ENCODE measurements at regions not wholly inside any gene's neighbourhood (a gene's known extent, or its start where the extent isn't known, plus 50 kb on each side); places are given as distances from the start of the nearest gene placed in this dataset.

GRCh38 chr17:74006371-74006770 is 197.1 kb upstream of the RPL38 start:
- Histone ChIP-seq H3K9me3 (ENCODE audit: insufficient read depth in 2 of 2, low read depth in 1 of 2, low read length in 1 of 2) (no peaks in the 10 kb centered on the region), H3K14ac (ENCODE audit: insufficient read length) (no peak overlapping the region), H4K5ac (ENCODE audit: insufficient read length, low read depth, low read length) (no peak overlapping the region), H2BK120ac (replicated peaks; ENCODE audit: low read depth, low read length) (no peak overlapping the region), H4K91ac (replicated peaks; ENCODE audit: insufficient read length, low read length) (no peak overlapping the region), H2AFZ (ENCODE audit: low read length) (no peak overlapping the region), H4K8ac (ENCODE audit: extremely low read depth, insufficient read depth, low read length) (no peak overlapping the region), H3K4me1 (replicated peaks in 1 of 4; ENCODE audit: control insufficient read depth in 3 of 4, insufficient read depth in 4 of 4, low read length in 3 of 4) (peaks cover 0 to 9% (median 5%) of the 10 kb centered on the region in 4 experiments; a peak in 6 of 7 replicates), H3K4me3 (ENCODE audit: extremely low read depth in 1 of 4, insufficient read depth in 2 of 4, low read depth in 3 of 4, low read length in 4 of 4) (no peak overlapping the region), H3K4ac (replicated peaks; ENCODE audit: insufficient read length, low read depth, low read length) (no peak overlapping the region), H3K9ac (replicated peaks in 1 of 4; ENCODE audit: extremely low read depth in 1 of 4, low read depth in 3 of 4, low read length in 3 of 4) (no peak overlapping the region), H3K4me2 (ENCODE audit: insufficient read depth in 1 of 2, low read depth in 2 of 2, low read length in 2 of 2) (no peak overlapping the region), H3K56ac (replicated peaks; ENCODE audit: insufficient read length, low read depth, low read length) (no peak overlapping the region), H3K27ac (ENCODE audit: low read depth, low read length) (no peak overlapping the region), H3K23ac (ENCODE audit: insufficient read length) (no peak overlapping the region), H3K79me1 (ENCODE audit: low read depth, low read length) (no peaks in the 10 kb centered on the region), H3K79me2 (ENCODE audit: control insufficient read depth in 1 of 2, insufficient read depth in 2 of 2, low read length in 2 of 2) (no peaks in the 10 kb centered on the region), H2BK12ac (ENCODE audit: low read depth, low read length) (no peak overlapping the region), H2BK20ac (ENCODE audit: low read length) (no peak overlapping the region), H3K18ac (ENCODE audit: extremely low read depth, low read length) (no peak overlapping the region), H2AK5ac (ENCODE audit: low read depth, low read length) (no peak overlapping the region), H4K20me1 (replicated peaks in 1 of 2; ENCODE audit: control insufficient read depth in 1 of 2, insufficient read depth in 2 of 2, low read length in 2 of 2) (no peaks in the 10 kb centered on the region), H2BK15ac (ENCODE audit: low read length) (no peak overlapping the region), H2BK5ac (ENCODE audit: low read depth, low read length) (no peak overlapping the region), H3K23me2 (ENCODE audit: low read depth, low read length) (0 out of 2 replicates have a peak, but pooled peaks cover 2% of the 10 kb centered on the region), H3K36me3 (ENCODE audit: control insufficient read depth in 2 of 4, insufficient read depth in 4 of 4, low read length in 3 of 4) (no peaks in the 10 kb centered on the region), H3K27me3 (replicated peaks in 1 of 4; ENCODE audit: control insufficient read depth in 3 of 4, extremely low read depth in 1 of 4, insufficient read depth in 3 of 4, low read length in 3 of 4) (no peaks in the 10 kb centered on the region)
- CTCF ChIA-PET (ENCODE audit: partially characterized antibody): interaction anchor here (0.7 to 11.3 kb wide), 8 partner anchors 9 to 360 kb away, joined by 3 to 110 read pairs (median 4); no protein-coding TSS in a partner anchor
- no peak for FAIRE-seq
- 87% methylated on average over 8 of the region's 8 CpGs; no CpG with 5 or more reads in 1 of the 2 experiments for WGBS, 2 experiments (ENCODE audit: extremely low coverage in 1 of 2, insufficient coverage in 1 of 2, insufficient read length in 1 of 2, insufficient replicate concordance in 2 of 2, low coverage in 1 of 2, low lambda C conversion rate in 2 of 2, missing lambda C conversion rate in 1 of 2)
- TF ChIP-seq GTF2F1 (IDR thresholded peaks at IDR 0.05; ENCODE audit: borderline replicate concordance, low read depth, low read length): no peak
- no peak for TF ChIP-seq CBX5 (IDR thresholded peaks at IDR 0.05; ENCODE audit: low read depth, low read length)
- no peak for TF ChIP-seq EP300 (IDR thresholded peaks at IDR 0.05; ENCODE audit: borderline replicate concordance in 1 of 2, low read depth in 2 of 2, low read length in 2 of 2)
- no peak for TF ChIP-seq SRF (IDR thresholded peaks at IDR 0.05; ENCODE audit: low read depth, low read length)
- no peak for TF ChIP-seq HDAC6 (IDR thresholded peaks at IDR 0.05; ENCODE audit: low read depth, low read length)
- no peak for TF ChIP-seq PHF8 (conservative IDR thresholded peaks at IDR 0.05; ENCODE audit: low read depth, low read length)
- no peak for DNase-seq (ENCODE audit: low read depth in 1 of 2, low spot score in 2 of 2)
- POLR2A ChIA-PET (ENCODE audit: partially characterized antibody): interaction anchor here (1.1 kb wide), 1 partner anchor 199 kb away, joined by 3 read pairs; no protein-coding TSS in a partner anchor
